ENCODE measurements at regions not wholly inside any gene's neighbourhood (a gene's known extent, or its start where the extent isn't known, plus 50 kb on each side); places are given as distances from the start of the nearest gene placed in this dataset.
"Not testable (repeated sequence)": the region's sequence is repeated elsewhere in the genome, so short reads cannot be mapped to it uniquely, and the experiment has no call there.

GRCh38 chr14:34081576-34082136, 130.8 kb upstream of the EGLN3 start:
- Mint-ChIP-seq H3K4me1 (ENCODE audit: low read depth) (no peaks in the 10 kb centered on the region), H3K27ac (no peak overlapping the region), H3K9me3 (no peaks in the 10 kb centered on the region), H3K27me3 (ENCODE audit: low read depth) (no peaks in the 10 kb centered on the region), H3K4me3 (no peak overlapping the region), H3K36me3 (ENCODE audit: low read depth) (no peaks in the 10 kb centered on the region)
- CTCF ChIA-PET, result no interaction called here
- no peak for DNase-seq
- intact Hi-C loops (cut with micrococcal nuclease), result no loop called here

GRCh38 chr14:34081101-34081575, 130.3 kb upstream of the EGLN3 start:
- Mint-ChIP-seq H3K4me1 (ENCODE audit: low read depth) (no peaks in the 10 kb centered on the region), H3K9me3 (no peaks in the 10 kb centered on the region), H3K36me3 (ENCODE audit: low read depth) (no peaks in the 10 kb centered on the region), H3K4me3 (no peak overlapping the region), H3K27me3 (ENCODE audit: low read depth) (no peaks in the 10 kb centered on the region), H3K27ac (no peak overlapping the region)
- intact Hi-C loops (cut with micrococcal nuclease), result no loop called here
- no peak for DNase-seq
- CTCF ChIA-PET, result no interaction called here

GRCh38 chr14:34079643-34080042, 128.8 kb upstream of the EGLN3 start:
- CTCF ChIA-PET; DNase-seq; H3K4me3 Mint-ChIP-seq; H3K27ac Mint-ChIP-seq; H3K27me3 Mint-ChIP-seq (ENCODE audit: low read depth); intact Hi-C loops (cut with micrococcal nuclease); H3K9me3 Mint-ChIP-seq; H3K4me1 Mint-ChIP-seq (ENCODE audit: low read depth); H3K36me3 Mint-ChIP-seq (ENCODE audit: low read depth): not testable (repeated sequence)

GRCh38 chr14:34078117-34078743, 127.4 kb upstream of the EGLN3 start:
- H3K36me3 Mint-ChIP-seq (ENCODE audit: low read depth), result no peaks in the 10 kb centered on the region
- no peaks in the 10 kb centered on the region for H3K27me3 Mint-ChIP-seq (ENCODE audit: low read depth)
- no peak for DNase-seq
- H3K27ac Mint-ChIP-seq, result no peak overlapping the region
- CTCF ChIA-PET, result no interaction called here
- H3K9me3 Mint-ChIP-seq, result no peaks in the 10 kb centered on the region
- intact Hi-C loops (cut with micrococcal nuclease), result no loop called here
- H3K4me3 Mint-ChIP-seq, result no peak overlapping the region
- no peaks in the 10 kb centered on the region for H3K4me1 Mint-ChIP-seq (ENCODE audit: low read depth)

- Mint-ChIP-seq H3K36me3 (ENCODE audit: low read depth) (no peaks in the 10 kb centered on the region), H3K9me3 (peaks cover 2% of the 10 kb centered on the region), H3K4me1 (ENCODE audit: low read depth) (no peaks in the 10 kb centered on the region), H3K27me3 (ENCODE audit: low read depth) (no peaks in the 10 kb centered on the region), H3K4me3 (no peak overlapping the region), H3K27ac (no peak overlapping the region)
- no peak for DNase-seq
- intact Hi-C loops (cut with micrococcal nuclease), result no loop called here
- CTCF ChIA-PET, result no interaction called here
Measured at GRCh38 chr14:34075826-34076225, 125.0 kb upstream of the EGLN3 start.

- Mint-ChIP-seq H3K36me3 (ENCODE audit: low read depth) (no peaks in the 10 kb centered on the region), H3K4me3 (no peak overlapping the region), H3K9me3 (peaks cover 2% of the 10 kb centered on the region), H3K27me3 (ENCODE audit: low read depth) (no peaks in the 10 kb centered on the region), H3K27ac (no peak overlapping the region), H3K4me1 (ENCODE audit: low read depth) (no peaks in the 10 kb centered on the region)
- CTCF ChIA-PET, result no interaction called here
- intact Hi-C loops (cut with micrococcal nuclease), result no loop called here
- DNase-seq, result no peak
Measured at GRCh38 chr14:34075042-34075744, 124.3 kb upstream of the EGLN3 start.

GRCh38 chr14:34072921-34073320, 122.0 kb upstream of the EGLN3 start:
- CTCF ChIA-PET, result no interaction called here

GRCh38 chr14:34072401-34072800, 121.5 kb upstream of the EGLN3 start:
- CTCF ChIA-PET, result no interaction called here
- Mint-ChIP-seq H3K36me3 (ENCODE audit: low read depth) (no peaks in the 10 kb centered on the region), H3K4me1 (ENCODE audit: low read depth) (no peaks in the 10 kb centered on the region), H3K9me3 (peaks cover 2% of the 10 kb centered on the region), H3K27ac (no peak overlapping the region), H3K27me3 (ENCODE audit: low read depth) (no peaks in the 10 kb centered on the region), H3K4me3 (no peak overlapping the region)
- no peak for DNase-seq
- intact Hi-C loops (cut with micrococcal nuclease), result no loop called here

More at GRCh38 chr14:34072921-34073320, 122.0 kb upstream of the EGLN3 start:
- Mint-ChIP-seq H3K4me1 (ENCODE audit: low read depth) (no peaks in the 10 kb centered on the region), H3K36me3 (ENCODE audit: low read depth) (no peaks in the 10 kb centered on the region), H3K27ac (no peak overlapping the region), H3K9me3 (peaks cover 2% of the 10 kb centered on the region), H3K27me3 (ENCODE audit: low read depth) (no peaks in the 10 kb centered on the region), H3K4me3 (no peak overlapping the region)
- intact Hi-C loops (cut with micrococcal nuclease), result no loop called here
- no peak for DNase-seq

GRCh38 chr14:34070917-34071407, 120.1 kb upstream of the EGLN3 start:
- no peak for DNase-seq
- Mint-ChIP-seq H3K36me3 (ENCODE audit: low read depth) (no peaks in the 10 kb centered on the region), H3K27me3 (ENCODE audit: low read depth) (no peaks in the 10 kb centered on the region), H3K27ac (no peak overlapping the region), H3K9me3 (peaks cover 2% of the 10 kb centered on the region), H3K4me3 (no peak overlapping the region), H3K4me1 (ENCODE audit: low read depth) (no peaks in the 10 kb centered on the region)
- intact Hi-C loops (cut with micrococcal nuclease), result no loop called here
- CTCF ChIA-PET, result interaction anchor here (0.6 kb wide), 1 partner anchor 1483 kb away, joined by 3 read pairs; no protein-coding TSS in a partner anchor

- no peak overlapping the region for H3K27ac Mint-ChIP-seq
- H3K27me3 Mint-ChIP-seq (ENCODE audit: low read depth), result no peaks in the 10 kb centered on the region
- peaks cover 2% of the 10 kb centered on the region for H3K9me3 Mint-ChIP-seq
- no peak for DNase-seq
- intact Hi-C loops (cut with micrococcal nuclease), result no loop called here
- H3K36me3 Mint-ChIP-seq (ENCODE audit: low read depth), result no peaks in the 10 kb centered on the region
- CTCF ChIA-PET, result no interaction called here
- H3K4me3 Mint-ChIP-seq, result no peak overlapping the region
- H3K4me1 Mint-ChIP-seq (ENCODE audit: low read depth), result no peaks in the 10 kb centered on the region
Measured at GRCh38 chr14:34069854-34070582, 119.1 kb upstream of the EGLN3 start.

GRCh38 chr14:34067587-34067986, 116.7 kb upstream of the EGLN3 start:
- H3K36me3 Mint-ChIP-seq (ENCODE audit: low read depth), result no peaks in the 10 kb centered on the region
- intact Hi-C loops (cut with micrococcal nuclease), result no loop called here
- H3K27me3 Mint-ChIP-seq (ENCODE audit: low read depth), result no peaks in the 10 kb centered on the region
- peaks cover 2% of the 10 kb centered on the region for H3K9me3 Mint-ChIP-seq
- CTCF ChIA-PET, result no interaction called here
- no peak overlapping the region for H3K4me3 Mint-ChIP-seq
- no peaks in the 10 kb centered on the region for H3K4me1 Mint-ChIP-seq (ENCODE audit: low read depth)
- no peak overlapping the region for H3K27ac Mint-ChIP-seq
- DNase-seq, result no peak

- Mint-ChIP-seq H3K27me3 (ENCODE audit: low read depth) (peaks cover 9% of the 10 kb centered on the region), H3K4me3 (no peak overlapping the region), H3K27ac (no peak overlapping the region), H3K9me3 (no peaks in the 10 kb centered on the region), H3K4me1 (ENCODE audit: low read depth) (peaks cover under 1% of the 10 kb centered on the region), H3K36me3 (ENCODE audit: low read depth) (no peaks in the 10 kb centered on the region)
- no peak for DNase-seq
- intact Hi-C loops (cut with micrococcal nuclease), result no loop called here
- CTCF ChIA-PET, result interaction anchor here (0.8 kb wide), 1 partner anchor 30 kb away, joined by 3 read pairs; no protein-coding TSS in a partner anchor
Measured at GRCh38 chr14:34065690-34066391, 115.0 kb upstream of the EGLN3 start.
